ELR (cell line): ENCODE measurements at regions not wholly inside any gene's neighbourhood (a gene's known extent, or its start where the extent isn't known, plus 50 kb on each side); places are given as distances from the start of the nearest gene placed in this dataset.

Experiments
- DNase-seq: peaks from one replicate; pipeline ENCODE4 v3.0.0-alpha.2; 2015; ENCODE audit warnings: low read depth

DNA sequence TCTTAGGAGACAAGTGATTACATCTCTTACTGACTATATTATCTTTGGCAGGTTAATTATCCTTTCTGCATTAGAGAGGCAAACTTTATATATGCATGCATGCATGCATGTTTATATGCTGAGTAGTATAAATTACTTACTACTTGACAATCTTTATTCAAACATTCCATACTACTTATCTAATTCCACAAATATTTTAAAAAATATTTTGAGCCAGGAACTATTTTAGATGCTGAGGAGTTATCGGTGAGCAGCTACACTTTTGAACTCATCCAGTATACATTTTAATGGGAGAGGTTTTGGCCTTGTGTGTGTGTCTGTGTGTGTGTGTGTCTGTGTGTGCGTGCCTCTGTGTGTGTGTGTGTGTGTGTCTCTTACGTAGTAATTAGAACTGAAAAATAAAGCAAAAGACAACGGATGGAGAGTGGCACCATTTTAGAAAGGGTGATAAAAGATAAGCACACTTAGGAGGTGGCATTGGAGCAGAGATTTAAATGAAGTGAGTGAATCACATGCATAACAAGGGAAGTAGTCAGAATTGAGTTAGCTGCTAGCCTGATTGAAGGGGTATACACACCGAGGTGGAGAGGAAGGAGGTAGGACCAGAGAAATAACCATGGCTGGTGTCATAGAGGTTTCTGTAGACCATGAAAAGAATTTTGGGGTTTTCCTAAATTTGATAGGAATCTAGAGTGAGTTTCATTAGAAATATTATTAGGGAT, 1488.4 kb downstream of the MRPL39 start:
- peak; percentile 65 for DNase-seq

DNA sequence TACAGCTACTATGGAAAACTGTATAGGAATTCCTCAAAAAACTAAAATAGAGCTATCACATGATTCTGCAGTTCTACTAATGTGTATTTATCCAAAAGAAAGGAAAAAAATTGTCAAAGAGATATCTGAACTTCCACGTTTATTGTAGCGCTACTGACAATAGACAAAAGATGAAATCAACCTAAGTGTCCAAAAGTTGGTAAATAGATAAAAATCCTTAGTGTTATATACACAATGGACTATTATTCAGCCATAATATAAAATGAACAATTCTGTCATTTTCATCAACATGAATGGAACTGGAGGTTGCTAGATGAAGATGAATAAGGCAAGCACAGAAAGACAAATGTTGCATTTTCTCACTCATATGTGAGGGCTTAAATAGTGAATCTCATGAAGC, 1492.1 kb downstream of the MRPL39 start:
- DNase-seq: no peak

DNA sequence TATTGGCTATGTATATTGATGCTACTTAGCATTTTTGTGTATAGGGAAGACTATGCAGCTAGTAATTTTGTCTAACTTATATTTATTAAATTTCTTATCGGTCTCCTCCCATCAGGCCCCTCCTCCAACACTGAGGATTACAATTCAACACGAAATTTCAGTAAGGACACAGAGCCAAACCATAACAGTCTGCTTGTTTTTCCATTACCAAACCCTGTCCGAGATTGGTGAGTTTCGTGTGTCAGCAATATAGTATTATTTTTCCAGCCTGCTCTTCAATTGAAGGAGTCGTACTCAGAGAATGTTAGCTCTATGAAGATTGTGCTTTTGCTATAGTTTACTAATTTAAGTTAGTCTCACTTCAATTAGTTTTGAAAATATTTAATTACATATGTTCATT, 1495.3 kb downstream of the MRPL39 start:
- no peak for DNase-seq

DNA sequence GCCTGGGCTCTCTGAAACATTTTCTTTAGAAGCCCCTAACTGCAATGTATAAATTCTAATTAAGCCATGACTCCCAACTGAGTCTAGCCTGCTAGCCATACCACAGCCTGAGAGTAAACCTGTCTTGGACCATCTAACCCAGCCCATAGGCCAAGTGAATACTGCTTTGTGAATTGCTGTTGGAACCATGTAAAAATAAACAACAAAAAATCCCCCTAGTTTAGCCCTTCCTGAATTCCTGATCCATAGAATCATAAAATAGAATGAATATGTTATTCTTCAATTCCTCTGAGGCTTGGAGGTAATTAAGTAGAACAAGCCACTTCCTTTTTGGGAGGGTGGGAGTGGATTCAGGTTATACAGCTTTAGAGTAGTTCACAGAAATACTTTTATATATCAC, 1496.4 kb downstream of the MRPL39 start:
- peak; percentile 11 for DNase-seq

DNA sequence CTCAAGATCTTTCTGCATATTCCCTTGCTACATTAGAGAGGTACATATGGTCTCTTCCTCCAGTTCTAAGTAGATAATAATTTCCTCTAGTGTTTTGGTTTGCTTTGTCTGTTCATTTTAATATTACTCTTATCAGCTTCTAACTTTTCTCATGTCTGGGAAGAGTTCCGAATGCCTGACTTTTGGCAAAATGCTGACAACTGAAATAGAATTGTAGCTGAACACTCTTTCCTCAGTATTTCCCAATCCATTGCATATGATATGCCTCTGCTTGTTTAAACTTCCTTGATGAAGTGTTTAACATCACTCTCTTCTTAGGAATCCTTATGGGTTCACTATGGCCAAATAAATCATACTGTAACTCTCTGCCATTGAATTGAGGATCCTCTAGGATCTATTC, 1510.1 kb downstream of the MRPL39 start:
- DNase-seq: no peak

DNA sequence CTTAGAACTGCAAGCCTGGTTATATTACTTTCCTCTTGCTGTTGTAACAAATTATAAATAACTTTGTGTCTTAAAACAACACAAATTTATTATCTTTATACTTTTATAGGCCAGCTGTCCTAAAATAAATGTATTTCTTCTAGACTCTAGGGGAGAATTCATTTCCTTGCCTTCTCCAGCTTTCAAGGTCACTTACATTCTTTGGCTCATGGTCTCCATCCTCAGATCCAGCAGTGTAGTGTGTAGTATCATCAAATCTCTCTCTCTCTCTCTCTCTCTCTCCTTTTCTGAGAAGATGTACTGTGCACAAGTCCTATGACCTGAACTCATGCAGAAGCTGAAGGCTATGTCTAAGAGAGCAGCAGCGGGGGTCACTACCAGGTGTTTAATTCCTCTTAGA, 1510.6 kb downstream of the MRPL39 start:
- no peak for DNase-seq

DNA sequence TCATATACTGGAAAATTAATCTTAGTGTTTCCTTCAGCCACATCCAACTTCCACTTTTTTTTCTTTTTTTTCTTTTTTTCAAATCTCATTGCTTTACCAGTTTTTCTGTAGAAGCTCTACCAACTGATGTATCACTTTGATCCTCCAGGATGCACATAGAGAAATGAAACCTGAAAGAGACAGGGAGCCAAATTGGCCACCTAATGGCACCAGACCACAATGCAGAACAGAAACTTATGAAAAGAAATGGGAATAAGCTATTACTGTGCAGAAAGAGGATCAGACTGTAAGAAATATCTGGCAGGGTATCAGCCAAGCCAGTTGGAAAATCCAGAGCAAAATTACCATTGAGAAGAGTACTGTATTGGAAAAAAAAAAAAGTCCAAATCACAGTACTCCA, 1514.2 kb downstream of the MRPL39 start:
- DNase-seq: no peak

DNA sequence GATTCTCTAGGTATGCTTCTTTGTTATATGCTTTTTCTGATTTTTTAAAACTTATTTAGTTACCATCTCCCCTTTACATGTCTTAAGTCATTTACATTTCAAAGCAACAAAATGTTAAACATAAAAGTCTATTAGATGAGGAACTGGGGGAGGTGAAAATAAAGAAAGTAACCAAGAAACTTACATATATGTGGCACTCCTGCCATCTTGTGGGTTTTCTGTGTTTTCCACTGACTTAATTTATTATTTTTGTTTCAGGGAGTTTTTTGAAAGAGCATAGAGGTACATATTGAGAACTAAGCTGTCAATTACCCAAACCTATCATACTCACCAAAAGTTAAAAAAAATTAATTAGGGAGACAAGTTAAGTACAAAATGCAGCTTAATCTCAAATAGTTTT, 1531.1 kb downstream of the MRPL39 start:
- peak; percentile 15 for DNase-seq

DNA sequence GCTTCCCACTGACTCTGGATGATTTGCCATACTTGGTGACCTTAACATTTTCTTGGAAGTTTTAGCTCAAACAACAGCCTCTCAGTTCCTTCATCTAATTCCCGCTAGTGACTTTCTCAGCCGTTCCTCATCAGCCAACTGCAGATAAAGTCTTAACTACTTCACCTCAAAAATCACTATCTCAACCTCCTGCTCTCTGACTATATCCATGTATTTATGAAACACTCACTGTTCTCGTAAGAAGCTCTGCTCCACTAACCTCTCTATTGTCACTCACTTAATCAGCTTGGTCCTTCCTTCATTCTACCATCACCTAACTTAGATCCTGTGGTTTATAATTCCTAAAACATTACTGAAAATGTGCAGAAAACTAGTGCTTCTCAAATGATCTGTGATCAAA, 1551.6 kb downstream of the MRPL39 start:
- no peak for DNase-seq

DNA sequence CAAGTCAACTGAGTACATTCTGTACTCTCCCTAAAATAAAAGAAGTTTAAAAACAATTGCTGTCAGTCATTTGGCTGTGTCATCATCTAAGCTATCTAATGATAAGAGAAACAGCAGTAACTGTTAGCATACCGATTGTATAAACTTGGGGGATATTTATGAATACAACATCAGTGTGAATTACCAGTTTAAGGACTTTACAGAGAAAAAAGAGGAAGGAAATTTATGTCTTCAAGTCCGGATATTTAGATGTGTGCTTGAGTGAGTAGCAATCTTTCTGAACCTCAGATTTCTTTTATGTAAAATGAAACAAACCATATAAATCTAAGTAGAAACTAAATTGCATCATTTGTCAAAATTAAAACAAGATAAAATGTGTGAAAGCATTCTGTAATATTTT, 1557.0 kb downstream of the MRPL39 start:
- DNase-seq: no peak

DNA sequence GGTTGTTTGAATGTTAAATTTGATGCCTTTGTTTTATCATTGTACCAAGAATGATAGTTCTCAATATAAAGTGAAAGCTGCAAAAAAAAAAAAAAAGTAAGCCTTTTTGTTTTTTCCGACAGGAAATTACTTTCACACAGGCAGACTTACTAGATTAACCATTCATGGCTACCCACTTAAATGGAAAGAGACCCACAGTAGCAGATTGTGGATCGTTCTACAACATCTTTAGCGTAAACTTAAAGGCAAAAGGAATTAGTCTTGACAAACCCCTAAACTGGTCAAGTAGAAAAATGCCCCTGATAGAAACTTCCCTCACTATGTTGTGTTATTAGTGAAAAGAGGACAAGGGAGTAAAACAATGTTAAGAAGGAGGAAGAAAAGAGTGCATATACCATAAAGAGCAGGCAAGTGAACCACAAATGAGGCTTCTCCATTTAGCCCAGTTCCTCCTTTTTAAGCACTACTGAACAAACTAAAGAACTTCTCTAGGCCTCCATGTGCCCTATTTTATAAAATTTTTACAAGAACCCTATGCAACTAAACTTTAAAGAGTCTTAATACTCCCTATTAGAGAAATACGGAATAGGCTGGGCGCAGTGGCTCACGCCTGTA, 1560.3 kb downstream of the MRPL39 start:
- DNase-seq: no peak

DNA sequence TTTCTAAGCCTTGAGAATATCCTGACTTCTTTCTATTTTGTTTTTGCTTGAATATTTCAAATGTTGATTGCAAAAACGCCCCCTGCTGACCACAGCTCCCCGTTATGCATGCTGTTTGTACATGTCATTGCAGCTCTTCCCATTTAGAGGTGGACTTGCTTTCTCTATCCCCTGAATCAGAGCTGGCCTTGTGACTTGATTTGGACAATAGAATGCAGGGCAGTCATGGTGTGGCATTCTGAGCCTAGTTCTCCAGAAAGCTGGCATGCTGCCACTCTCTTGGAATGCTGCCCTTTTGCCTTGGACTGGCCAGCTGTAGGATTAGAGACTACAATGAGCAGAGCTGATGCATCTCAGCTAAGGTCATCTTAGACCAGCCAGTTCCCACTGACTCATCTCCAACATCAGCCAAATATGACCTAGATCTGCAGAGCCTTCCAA, 1561.5 kb downstream of the MRPL39 start:
- peak; percentile 78 for DNase-seq

DNA sequence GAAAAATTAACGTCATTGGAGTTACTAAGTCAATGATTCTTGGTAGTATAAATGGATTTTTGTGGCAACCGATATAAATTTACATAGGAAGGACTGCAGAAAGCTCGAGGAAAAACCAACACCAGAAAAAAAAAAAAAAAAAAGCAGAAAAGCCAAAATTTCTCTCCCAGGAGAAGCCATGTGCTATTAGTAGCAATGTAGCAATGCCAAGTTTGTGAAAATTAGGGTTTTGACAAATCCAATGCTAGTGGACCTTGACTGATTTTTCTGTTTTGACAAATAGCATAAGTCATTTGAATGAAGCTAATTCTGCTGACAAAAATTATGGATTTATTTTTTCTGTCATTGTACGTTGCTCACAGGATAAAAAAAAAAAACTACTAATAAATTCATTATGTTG, 1561.9 kb downstream of the MRPL39 start:
- no peak for DNase-seq

DNA sequence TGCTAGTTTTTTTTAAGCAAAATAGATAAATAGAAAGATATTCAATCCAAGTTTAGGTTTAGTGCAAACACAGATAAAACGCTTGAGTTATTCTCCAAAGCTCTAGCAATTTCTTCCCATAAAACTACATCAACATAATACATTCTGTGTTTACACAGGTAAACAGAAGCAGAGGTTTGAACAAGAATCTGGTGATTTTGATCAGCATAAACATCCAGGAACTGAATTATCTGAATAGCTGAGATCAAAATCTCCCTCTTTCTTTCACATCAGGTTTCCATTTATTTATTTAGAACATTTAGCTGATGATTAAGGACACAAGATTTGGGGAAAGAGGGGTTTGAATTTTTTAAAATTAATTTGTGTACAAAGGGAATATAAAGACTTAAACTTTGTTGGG, 1564.6 kb downstream of the MRPL39 start:
- DNase-seq: no peak

DNA sequence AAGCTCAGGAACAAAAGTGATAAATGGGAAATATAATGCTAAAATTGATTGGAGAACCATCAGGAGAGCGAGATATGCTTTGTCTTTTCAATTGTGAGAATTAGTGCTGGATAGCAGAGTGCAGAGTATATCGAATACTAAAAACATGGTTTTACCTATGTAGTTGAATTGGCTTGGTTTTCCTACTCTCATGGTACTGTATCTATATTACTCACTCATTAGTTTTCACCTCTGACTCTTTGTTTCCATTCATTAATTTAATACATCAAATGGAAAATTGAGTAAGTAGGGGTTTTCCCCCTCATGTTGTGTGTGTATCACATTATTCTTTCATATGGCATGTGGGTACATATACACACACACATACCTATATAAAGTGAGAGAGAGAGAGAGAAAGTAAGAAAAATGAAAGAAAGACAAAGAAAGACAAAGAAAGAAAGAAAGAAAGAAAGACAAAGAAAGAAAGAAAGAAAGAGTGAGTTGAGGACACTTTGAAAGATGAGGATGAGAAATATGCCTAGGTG, 1574.5 kb downstream of the MRPL39 start:
- DNase-seq: no peak

DNA sequence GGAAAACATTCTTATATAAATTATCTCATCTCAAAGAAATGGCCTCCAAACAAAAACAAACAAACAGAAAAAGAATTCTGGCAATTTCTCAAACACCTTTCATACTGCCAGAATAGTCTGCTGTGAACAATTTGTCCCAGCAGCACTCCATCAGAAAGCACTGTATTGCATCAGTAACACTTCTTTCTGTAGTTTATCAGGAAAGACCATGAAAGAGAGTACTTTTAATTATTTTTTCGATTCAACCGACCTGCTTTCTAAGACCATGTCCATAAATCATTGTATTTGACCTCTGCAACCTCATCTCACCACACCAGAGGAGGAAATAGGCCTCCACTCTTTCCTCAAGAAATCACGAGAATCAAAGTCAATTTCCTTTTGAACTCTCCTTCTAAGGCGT, 1579.9 kb downstream of the MRPL39 start:
- DNase-seq: no peak

DNA sequence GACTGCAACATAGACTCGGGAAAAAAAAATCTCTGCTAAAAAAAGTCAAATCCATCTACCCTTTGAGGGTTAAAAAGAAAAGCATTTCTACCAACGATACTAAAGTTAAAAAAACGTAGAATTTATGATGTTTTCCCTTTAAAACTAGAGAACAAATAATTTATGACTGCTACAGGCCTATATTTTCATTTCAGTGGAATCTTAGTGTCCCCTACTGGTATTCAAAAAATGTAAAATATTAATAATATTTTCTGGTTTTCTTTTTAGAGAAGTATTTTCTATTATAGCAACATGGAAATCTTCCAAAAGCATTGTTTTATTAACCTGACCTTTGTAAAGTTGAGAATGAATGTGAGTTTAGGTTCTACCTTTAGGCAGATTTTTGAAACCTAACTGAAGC, 1582.2 kb downstream of the MRPL39 start:
- no peak for DNase-seq

DNA sequence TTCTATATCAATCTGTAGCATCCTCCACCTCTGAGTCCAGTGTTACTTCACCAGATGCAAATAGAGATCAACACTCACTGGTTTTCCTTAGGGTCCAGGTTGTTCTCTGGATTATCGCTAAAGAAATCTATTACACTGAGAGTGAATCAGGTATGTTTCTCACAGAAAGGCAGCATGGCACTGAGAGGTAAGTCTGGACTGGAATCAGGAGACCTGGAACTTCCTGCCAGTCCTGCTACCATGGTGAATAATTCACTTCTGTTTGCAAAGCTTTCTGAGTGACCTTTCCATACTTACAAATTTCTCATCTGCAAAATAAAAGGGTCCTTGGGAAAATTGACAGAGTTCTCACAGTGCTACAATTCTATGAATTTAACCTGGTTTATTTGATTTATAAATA, 1583.3 kb downstream of the MRPL39 start:
- DNase-seq: no peak

DNA sequence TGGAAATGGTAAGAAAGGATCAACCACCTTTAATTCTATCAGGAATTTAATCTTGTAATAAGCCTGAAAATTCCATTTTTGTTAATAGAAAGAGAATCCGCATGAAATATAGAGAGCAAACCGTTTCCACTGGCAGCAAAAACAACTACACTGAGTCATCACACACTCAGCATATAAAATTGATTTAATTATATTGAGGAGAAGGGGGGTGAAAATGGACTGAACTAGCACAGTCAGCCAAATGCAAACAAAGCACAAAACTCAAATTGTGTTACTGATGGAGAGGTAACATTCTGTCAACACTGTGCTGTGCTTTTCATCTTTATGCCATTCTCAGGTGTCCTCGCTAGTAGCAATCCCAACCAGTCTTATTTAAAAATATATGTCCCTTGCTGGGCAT, 1583.9 kb downstream of the MRPL39 start:
- peak; percentile 14 for DNase-seq

DNA sequence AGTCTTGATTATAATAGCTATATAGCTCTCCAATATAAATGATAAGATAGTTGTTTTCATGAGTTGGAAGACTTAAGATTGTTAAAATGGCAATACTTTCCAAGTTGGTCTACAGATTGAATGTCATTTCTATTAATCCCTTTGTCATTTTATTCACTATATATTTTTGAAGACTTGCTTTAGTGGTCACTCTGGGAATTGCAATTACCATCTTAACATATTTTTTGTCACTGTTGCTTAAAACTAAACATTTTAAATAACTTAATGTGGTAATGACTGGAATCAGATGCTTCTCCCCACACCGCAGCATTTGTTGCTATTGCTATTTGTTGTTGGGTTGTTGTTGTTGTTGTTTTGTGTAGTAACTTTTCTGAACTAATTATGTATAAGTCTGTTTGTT, 1592.9 kb downstream of the MRPL39 start:
- DNase-seq: peak; percentile 8

DNA sequence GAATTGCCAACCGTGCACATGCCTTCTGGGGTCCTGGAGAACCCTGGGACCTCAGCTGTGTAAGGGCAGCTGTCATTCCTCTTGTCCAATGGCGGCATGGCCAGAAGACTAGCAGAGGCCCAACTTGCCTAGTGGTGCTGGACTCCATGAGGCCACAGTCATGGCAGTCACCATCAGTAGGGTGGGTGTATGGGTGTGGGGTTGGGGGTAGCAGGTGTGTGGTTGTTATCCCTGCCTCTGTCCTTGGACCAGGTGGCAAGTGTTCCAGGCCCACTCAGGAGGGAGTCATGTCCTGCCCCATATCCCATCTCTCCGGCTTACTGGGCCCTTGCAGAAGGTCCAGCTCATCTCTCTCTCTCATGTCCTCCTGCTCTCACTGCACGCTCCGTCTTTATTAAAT, 1596.2 kb downstream of the MRPL39 start:
- DNase-seq: no peak

DNA sequence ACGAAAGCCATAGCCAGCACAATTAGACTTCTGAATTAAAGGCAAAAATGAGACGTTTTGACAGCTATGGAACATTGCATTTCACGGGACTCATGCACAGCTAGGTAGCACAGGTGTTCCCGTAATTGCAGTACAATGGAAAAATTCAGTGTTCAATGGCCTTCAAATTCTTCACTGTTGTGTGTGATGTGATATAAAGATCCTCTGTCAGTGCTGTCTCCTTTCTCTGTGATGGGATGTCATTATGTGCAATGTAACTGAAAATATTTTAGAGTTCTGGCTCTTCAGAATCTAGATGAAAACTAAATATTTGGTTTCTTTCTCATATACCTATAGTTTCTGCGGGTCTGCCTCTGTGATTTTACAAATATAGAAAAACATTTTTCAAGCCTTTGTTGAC, 1599.7 kb downstream of the MRPL39 start:
- DNase-seq: no peak

DNA sequence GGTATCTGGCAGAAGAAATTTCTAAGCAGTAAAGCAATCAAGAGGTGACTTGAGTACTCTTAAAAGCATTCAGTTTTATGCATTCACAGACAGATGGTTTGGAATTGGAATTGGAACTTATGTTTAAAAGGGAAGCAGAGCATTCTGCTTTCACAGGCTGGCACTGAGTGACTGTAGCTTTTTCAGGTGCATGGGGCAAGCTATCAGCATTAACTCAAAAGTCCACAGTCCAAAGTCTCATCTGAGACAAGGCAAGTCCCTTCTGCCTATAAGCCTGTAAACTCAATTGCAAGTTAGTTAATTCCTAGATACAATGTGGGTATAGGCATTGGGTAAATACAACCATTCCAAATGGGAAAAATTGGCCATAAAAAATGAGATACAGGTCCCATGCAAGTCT, 1620.3 kb downstream of the MRPL39 start:
- DNase-seq: no peak

DNA sequence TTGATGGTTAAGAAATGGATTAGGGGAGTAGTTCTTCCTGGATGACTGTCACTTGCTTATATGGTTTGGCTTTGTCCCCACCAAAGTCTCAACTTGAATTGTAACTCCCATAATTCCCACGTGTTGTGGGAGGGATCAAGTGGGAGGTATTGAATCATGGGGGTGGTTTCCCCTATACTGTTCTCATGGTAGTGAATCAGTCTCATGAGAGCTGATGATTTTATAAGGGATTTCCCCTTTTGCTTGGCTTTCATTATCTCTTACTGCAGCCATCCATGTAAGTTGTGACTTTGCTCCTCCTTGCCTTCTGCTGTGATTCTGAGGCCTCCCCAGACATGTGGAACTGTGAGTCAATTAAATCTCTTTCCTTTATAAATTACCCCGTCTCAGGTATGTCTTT, 1621.1 kb downstream of the MRPL39 start:
- no peak for DNase-seq
